ENCODE measurements at regions not wholly inside any gene's neighbourhood (a gene's known extent, or its start where the extent isn't known, plus 50 kb on each side); places are given as distances from the start of the nearest gene placed in this dataset.
A peak's percentile ranks its signal among the peaks of the same experiment; 100 is the strongest.

- Mint-ChIP-seq H3K27ac (no peak overlapping the region), H3K27me3 (ENCODE audit: low read depth, poor library complexity) (no peaks in the 10 kb centered on the region), H3K9me3 (peaks cover 13% of the 10 kb centered on the region), H3K4me1 (peaks cover 47% of the 10 kb centered on the region), H3K36me3 (ENCODE audit: low read depth) (peaks cover 4% of the 10 kb centered on the region), H3K4me3 (no peak overlapping the region)
- DNase-seq = no peak
- no peak for TF ChIP-seq CTCF (IDR thresholded peaks at IDR 0.05)
Observed at GRCh38 chr2:67213677-67214402, 183.3 kb upstream of the ETAA1 start.

GRCh38 chr2:67214585-67215185 is 182.4 kb upstream of the ETAA1 start:
- H3K4me1 Mint-ChIP-seq = peaks cover 47% of the 10 kb centered on the region
- H3K36me3 Mint-ChIP-seq (ENCODE audit: low read depth) = peaks cover 4% of the 10 kb centered on the region
- peaks cover 13% of the 10 kb centered on the region for H3K9me3 Mint-ChIP-seq
- no peak for TF ChIP-seq CTCF (IDR thresholded peaks at IDR 0.05)
- H3K4me3 Mint-ChIP-seq = no peak overlapping the region
- no peaks in the 10 kb centered on the region for H3K27me3 Mint-ChIP-seq (ENCODE audit: low read depth, poor library complexity)
- H3K27ac Mint-ChIP-seq = peak overlapping the region; percentile 34
- no peak for DNase-seq

- Mint-ChIP-seq H3K27me3 (ENCODE audit: low read depth, poor library complexity) (no peaks in the 10 kb centered on the region), H3K4me3 (no peak overlapping the region), H3K27ac (peak overlapping the region; percentile 50), H3K9me3 (peaks cover 13% of the 10 kb centered on the region), H3K36me3 (ENCODE audit: low read depth) (peaks cover 4% of the 10 kb centered on the region), H3K4me1 (peaks cover 44% of the 10 kb centered on the region)
- peak; percentile 81 for DNase-seq
- peak; percentile 70 for TF ChIP-seq CTCF (IDR thresholded peaks at IDR 0.05)
Observed at GRCh38 chr2:67215214-67216055, 181.7 kb upstream of the ETAA1 start.

GRCh38 chr2:67216103-67216502 is 181.0 kb upstream of the ETAA1 start:
- TF ChIP-seq CTCF (IDR thresholded peaks at IDR 0.05) = no peak
- peaks cover 45% of the 10 kb centered on the region for H3K4me1 Mint-ChIP-seq
- H3K4me3 Mint-ChIP-seq = no peak overlapping the region
- H3K36me3 Mint-ChIP-seq (ENCODE audit: low read depth) = peaks cover 4% of the 10 kb centered on the region
- H3K27me3 Mint-ChIP-seq (ENCODE audit: low read depth, poor library complexity) = no peaks in the 10 kb centered on the region
- peaks cover 13% of the 10 kb centered on the region for H3K9me3 Mint-ChIP-seq
- H3K27ac Mint-ChIP-seq = peak overlapping the region; percentile 50
- DNase-seq = no peak

GRCh38 chr2:67216881-67217280 is 180.3 kb upstream of the ETAA1 start:
- Mint-ChIP-seq H3K4me1 (peaks cover 50% of the 10 kb centered on the region), H3K27ac (no peak overlapping the region)
- no peak for DNase-seq

More at GRCh38 chr2:67216881-67217280, 180.3 kb upstream of the ETAA1 start:
- Mint-ChIP-seq H3K27me3 (ENCODE audit: low read depth, poor library complexity) (no peaks in the 10 kb centered on the region), H3K4me3 (no peak overlapping the region), H3K9me3 (peaks cover 13% of the 10 kb centered on the region), H3K36me3 (ENCODE audit: low read depth) (peaks cover 4% of the 10 kb centered on the region)
- no peak for TF ChIP-seq CTCF (IDR thresholded peaks at IDR 0.05)

Measured in nephron progenitor cell (in vitro differentiated cells).